GM12878 (cell line): ENCODE measurements at regions not wholly inside any gene's neighbourhood (a gene's known extent, or its start where the extent isn't known, plus 50 kb on each side); places are given as distances from the start of the nearest gene placed in this dataset.

Experiments used
- ATAC-seq: fragments of 200-7000 bp; cut with Tn5 transposase; 3 replicates; pipeline ENCODE4 v1.9.1; 2020; ENCODE audit warnings: mild to moderate bottlenecking, moderate library complexity
- BruUV-seq: library from RNA; stranded (reverse); fragments of 400-500 nt; replicated peaks from 2 replicates; lab custom pipeline; 2021; lab: Mats Ljungman, UMichigan
- CTCF ChIA-PET: fragments of 300-600 bp; sonication (Branson Sonifier 250); formaldehyde crosslinking; extraction: SDS; loops from one replicate; lab custom pipeline; 2021; ENCODE audit warnings: inconsistent platforms; lab: Yijun Ruan, JAX
- POLR2A ChIA-PET: fragments of 350-600 bp; formaldehyde crosslinking; extraction: SDS; loops from one replicate; lab custom pipeline; 2021; ENCODE audit warnings: inconsistent platforms; lab: Charles Lee
- RAD21 ChIA-PET: fragments of 300-600 bp; sonication (Branson Sonifier 250); formaldehyde crosslinking; loops from one replicate; lab custom pipeline; 2023; ENCODE audit warnings: antibody characterized with exemption; ENCODE audit not compliant: unreplicated experiment; lab: Charles Lee
- SMC1A ChIA-PET: fragments of 300-600 bp; sonication (Branson Sonifier 250); formaldehyde crosslinking; loops from one replicate; lab custom pipeline; 2023; ENCODE audit not compliant: unreplicated experiment, uncharacterized antibody; lab: Charles Lee
- DNase-seq: peaks from one replicate; pipeline ENCODE4 v3.0.0-alpha.2; 2011; ENCODE audit warnings: low read depth, low spot score
- FAIRE-seq: peaks from 3 replicates; lab custom pipeline; 2011; peaks lifted over from hg19 to GRCh38; lab: Jason Lieb, UNC
- H2AFZ ChIP-seq: 2 replicates; pipeline ENCODE4 v1.6.0; 2011; ENCODE audit warnings: low read depth, low read length, control low read depth; ENCODE audit not compliant: control insufficient read depth
- H3K27ac ChIP-seq: 2 replicates; pipeline ENCODE4 v1.5.1; 2011; ENCODE audit warnings: control low read depth; ENCODE audit not compliant: control insufficient read depth, insufficient read depth
- H3K27me3 ChIP-seq, 2 experiments: replicated peaks in 1 of 2; 2 replicates each; pipeline versions ENCODE4 v1.6.0 to v1.6.1; 2011; ENCODE audit warnings: low read length in 1 of 2; ENCODE audit not compliant: control insufficient read depth in 2 of 2, insufficient read depth in 2 of 2
- H3K36me3 ChIP-seq, 2 experiments: 2 replicates each; pipeline ENCODE4 v1.5.1; 2011; ENCODE audit warnings: low read length in 1 of 2; ENCODE audit not compliant: control insufficient read depth in 2 of 2, insufficient read depth in 2 of 2
- H3K4me1 ChIP-seq: 2 replicates; pipeline ENCODE4 v1.6.1; 2011; ENCODE audit warnings: mild to moderate bottlenecking, low read length, moderate library complexity, mixed read lengths; ENCODE audit not compliant: control insufficient read depth, insufficient read depth
- H3K4me2 ChIP-seq: 2 replicates; pipeline ENCODE4 v1.6.0; 2011; ENCODE audit warnings: control low read depth; ENCODE audit not compliant: control insufficient read depth, insufficient read depth
- H3K4me3 ChIP-seq: fragments of 200-600 bp; sonication (generic); 2 replicates; pipeline ENCODE4 v1.5.1; 2016
- H3K79me2 ChIP-seq: 2 replicates; pipeline ENCODE4 v1.6.0; 2011; ENCODE audit warnings: low read length; ENCODE audit not compliant: control insufficient read depth, insufficient read depth
- H3K9ac ChIP-seq: 2 replicates; pipeline ENCODE4 v1.8.0; 2011; ENCODE audit warnings: low read length, control low read depth, mixed read lengths; ENCODE audit not compliant: control insufficient read depth, insufficient read depth
- H3K9me3 ChIP-seq: replicated peaks from 3 replicates; pipeline ENCODE4 v1.5.1; 2011; ENCODE audit warnings: mild to moderate bottlenecking, low read length; ENCODE audit not compliant: control insufficient read depth, insufficient read depth
- H4K20me1 ChIP-seq: 2 replicates; pipeline ENCODE4 v1.6.0; 2011; ENCODE audit not compliant: control insufficient read depth, insufficient read depth
- BCL11A ChIP-seq: IDR thresholded peaks from 2 replicates; pipeline ENCODE4 v1.6.1; 2011; ENCODE audit warnings: low read depth, low read length
- BHLHE40 ChIP-seq, 2 experiments: fragments of 450-650 bp in 1 of 2; IDR thresholded peaks; 2 replicates each; pipeline ENCODE4 v1.6.1; 2011 to 2017; ENCODE audit warnings: low read depth in 2 of 2, borderline replicate concordance in 1 of 2, improper control_type of control experiment in 1 of 2, low read length in 1 of 2, mild to moderate bottlenecking in 1 of 2
- BMI1 ChIP-seq: fragments of 450-650 bp; IDR thresholded peaks from 2 replicates; pipeline ENCODE4 v1.6.1; 2016; ENCODE audit warnings: mild to moderate bottlenecking, moderate library complexity, borderline replicate concordance
- CBX5 ChIP-seq: sonication (generic); IDR thresholded peaks from 2 replicates; pipeline ENCODE4 v1.6.1; 2016; ENCODE audit warnings: low read depth, moderate library complexity, mild to moderate bottlenecking, inconsistent platforms
- CREB1 ChIP-seq: IDR thresholded peaks from 2 replicates; pipeline ENCODE4 v1.6.1; 2012; ENCODE audit warnings: low read depth, mild to moderate bottlenecking, inconsistent platforms
- HCFC1 ChIP-seq: fragments of 150-350 bp; IDR thresholded peaks from 2 replicates; pipeline ENCODE4 v1.6.1; 2014; ENCODE audit warnings: low read length
- MEF2B ChIP-seq: fragments of 450-650 bp; IDR thresholded peaks from 2 replicates; pipeline ENCODE4 v1.6.1; 2018; ENCODE audit warnings: mild to moderate bottlenecking, moderate library complexity; ENCODE audit not compliant: partially characterized antibody, poor library complexity, severe bottlenecking
- MTA3 ChIP-seq: IDR thresholded peaks from 2 replicates; pipeline ENCODE4 v1.6.1; 2012; ENCODE audit warnings: low read length, inconsistent platforms, borderline replicate concordance
- PAX5 ChIP-seq: IDR thresholded peaks from 2 replicates; pipeline ENCODE4 v1.6.1; 2011; ENCODE audit warnings: low read depth, low read length, borderline replicate concordance
- PML ChIP-seq: IDR thresholded peaks from 2 replicates; pipeline ENCODE4 v1.6.1; 2012; ENCODE audit warnings: low read length, inconsistent platforms
- SIX5 ChIP-seq: IDR thresholded peaks from 2 replicates; pipeline ENCODE4 v1.6.1; 2011; ENCODE audit warnings: mild to moderate bottlenecking, low read depth, low read length, moderate library complexity; ENCODE audit not compliant: severe bottlenecking
- STAT3 ChIP-seq: IDR thresholded peaks from 2 replicates; pipeline ENCODE4 v1.6.1; 2011; ENCODE audit warnings: low read depth, low read length, improper control_type of control experiment
- TBL1XR1 ChIP-seq: IDR thresholded peaks from 2 replicates; pipeline ENCODE4 v1.6.1; 2012; ENCODE audit warnings: low read depth, low read length, improper control_type of control experiment
- WGBS: methylation state at CpG from one replicate; pipeline ENCODE4 v1.1.6; 2016; ENCODE audit warnings: low lambda C conversion rate; ENCODE audit not compliant: insufficient replicate concordance, insufficient coverage; ENCODE audit errors: missing lambda C conversion rate; 5-methylcytosine and 5-hydroxymethylcytosine counted together
- in situ Hi-C: fragments of 300-500 bp; cut with MboI; formaldehyde crosslinking; loops from 9 replicates; pipeline ENCODE4 v1.14.3; 2018; ENCODE audit warnings: mixed read lengths
- intact Hi-C: fragments of 100-400 bp; cut with micrococcal nuclease; formaldehyde crosslinking; loops from one replicate; pipeline ENCODE4 v1.14.2; 2022; ENCODE audit not compliant: unreplicated experiment
- TF ChIP-seq, protein P1 (sequence below), 3 experiments: IDR thresholded peaks in 2 of 3; conservative IDR thresholded peaks in 1 of 3; 2 replicates each; pipeline ENCODE4 v1.5.1; 2011; ENCODE audit warnings: low read depth in 3 of 3, low read length in 3 of 3, mild to moderate bottlenecking in 3 of 3, control low read depth in 2 of 3, moderate library complexity in 2 of 3, inconsistent platforms in 1 of 3, mixed read lengths in 1 of 3; ENCODE audit not compliant: control insufficient read depth in 2 of 3, insufficient read depth in 1 of 3; ENCODE audit errors: extremely low read depth in 1 of 3
- TF ChIP-seq, protein P2 (sequence below): fragments of 450-650 bp; IDR thresholded peaks from 2 replicates; pipeline ENCODE4 v1.6.1; 2017; ENCODE audit warnings: mild to moderate bottlenecking, moderate library complexity
- TF ChIP-seq, protein P3 (sequence below): IDR thresholded peaks from 2 replicates; pipeline ENCODE4 v1.6.1; 2012; ENCODE audit warnings: low read length, inconsistent platforms

DNA sequence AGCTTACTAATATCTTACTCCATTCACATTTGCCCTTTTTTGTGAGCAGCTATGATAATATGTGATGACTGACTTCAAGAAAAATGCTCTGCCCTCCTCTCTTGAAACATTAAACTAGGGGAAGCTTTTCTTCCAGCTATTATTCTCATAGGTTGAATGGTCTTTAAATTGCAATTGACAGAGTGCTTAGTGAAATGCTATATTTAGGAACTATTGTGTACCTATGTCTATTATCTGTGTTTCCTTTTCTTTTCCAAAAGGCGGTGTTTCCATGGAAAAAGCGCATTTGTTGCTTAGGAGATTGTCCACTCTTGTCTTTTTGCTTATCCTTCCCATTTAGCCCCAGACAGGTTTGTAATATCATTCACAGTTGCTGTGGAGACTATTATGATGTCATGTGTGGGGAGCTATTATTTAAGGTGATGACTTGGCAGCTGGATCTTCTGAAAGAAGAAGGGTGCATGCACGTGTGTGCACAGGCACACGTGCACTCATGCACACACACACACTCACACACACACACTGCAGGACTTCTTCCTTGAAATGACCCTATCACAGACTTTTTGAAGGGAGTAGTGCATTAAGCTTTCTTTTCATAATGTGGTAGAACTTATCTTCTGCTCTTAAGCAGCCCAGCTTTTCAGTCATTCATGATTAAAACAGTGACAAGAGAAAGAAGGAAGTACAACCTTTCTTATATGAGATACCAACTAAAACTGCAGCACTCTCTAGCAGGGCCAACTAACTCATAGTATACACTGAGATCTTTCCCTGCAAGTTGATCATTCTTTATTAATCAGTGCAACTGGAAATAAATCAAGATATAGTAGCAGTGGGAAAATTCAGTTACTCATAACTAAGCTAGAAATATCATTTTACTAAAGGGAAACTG is 340.8 kb upstream of the MTNR1B start:
- WGBS: 2% methylated on average over 4 of the region's 4 CpGs
- POLR2A ChIA-PET: interaction anchor here (0.7 kb wide), 1 partner anchor 1199 kb away, joined by 3 read pairs; no protein-coding TSS in a partner anchor
- no peaks in the 10 kb centered on the region for H3K27me3 ChIP-seq
- TF ChIP-seq TBL1XR1 (no peak), BMI1 (no peak), HCFC1 (no peak), MTA3 (no peak), BCL11A (no peak), STAT3 (no peak), PAX5 (no peak), PML (no peak), SIX5 (no peak), CREB1 (0 out of 2 replicates have a peak, but pooled peaks have one; percentile 20), MEF2B (no peak), BHLHE40 (IDR thresholded peaks at IDR 0.05; ENCODE audit: borderline replicate concordance in 1 of 2, low read depth in 2 of 2, low read length in 1 of 2) (peak in 1 of 2 experiments; percentile 44; a peak in 1 of 4 replicates), CBX5 (no peak)
- TF ChIP-seq, protein P1, sequence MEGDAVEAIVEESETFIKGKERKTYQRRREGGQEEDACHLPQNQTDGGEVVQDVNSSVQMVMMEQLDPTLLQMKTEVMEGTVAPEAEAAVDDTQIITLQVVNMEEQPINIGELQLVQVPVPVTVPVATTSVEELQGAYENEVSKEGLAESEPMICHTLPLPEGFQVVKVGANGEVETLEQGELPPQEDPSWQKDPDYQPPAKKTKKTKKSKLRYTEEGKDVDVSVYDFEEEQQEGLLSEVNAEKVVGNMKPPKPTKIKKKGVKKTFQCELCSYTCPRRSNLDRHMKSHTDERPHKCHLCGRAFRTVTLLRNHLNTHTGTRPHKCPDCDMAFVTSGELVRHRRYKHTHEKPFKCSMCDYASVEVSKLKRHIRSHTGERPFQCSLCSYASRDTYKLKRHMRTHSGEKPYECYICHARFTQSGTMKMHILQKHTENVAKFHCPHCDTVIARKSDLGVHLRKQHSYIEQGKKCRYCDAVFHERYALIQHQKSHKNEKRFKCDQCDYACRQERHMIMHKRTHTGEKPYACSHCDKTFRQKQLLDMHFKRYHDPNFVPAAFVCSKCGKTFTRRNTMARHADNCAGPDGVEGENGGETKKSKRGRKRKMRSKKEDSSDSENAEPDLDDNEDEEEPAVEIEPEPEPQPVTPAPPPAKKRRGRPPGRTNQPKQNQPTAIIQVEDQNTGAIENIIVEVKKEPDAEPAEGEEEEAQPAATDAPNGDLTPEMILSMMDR (IDR thresholded peaks at IDR 0.05 in 2 of 3, conservative IDR thresholded peaks at IDR 0.05 in 1 of 3; ENCODE audit: control insufficient read depth in 2 of 3, extremely low read depth in 1 of 3, insufficient read depth in 1 of 3, low read depth in 3 of 3, low read length in 3 of 3): no peak
- TF ChIP-seq, protein P2, sequence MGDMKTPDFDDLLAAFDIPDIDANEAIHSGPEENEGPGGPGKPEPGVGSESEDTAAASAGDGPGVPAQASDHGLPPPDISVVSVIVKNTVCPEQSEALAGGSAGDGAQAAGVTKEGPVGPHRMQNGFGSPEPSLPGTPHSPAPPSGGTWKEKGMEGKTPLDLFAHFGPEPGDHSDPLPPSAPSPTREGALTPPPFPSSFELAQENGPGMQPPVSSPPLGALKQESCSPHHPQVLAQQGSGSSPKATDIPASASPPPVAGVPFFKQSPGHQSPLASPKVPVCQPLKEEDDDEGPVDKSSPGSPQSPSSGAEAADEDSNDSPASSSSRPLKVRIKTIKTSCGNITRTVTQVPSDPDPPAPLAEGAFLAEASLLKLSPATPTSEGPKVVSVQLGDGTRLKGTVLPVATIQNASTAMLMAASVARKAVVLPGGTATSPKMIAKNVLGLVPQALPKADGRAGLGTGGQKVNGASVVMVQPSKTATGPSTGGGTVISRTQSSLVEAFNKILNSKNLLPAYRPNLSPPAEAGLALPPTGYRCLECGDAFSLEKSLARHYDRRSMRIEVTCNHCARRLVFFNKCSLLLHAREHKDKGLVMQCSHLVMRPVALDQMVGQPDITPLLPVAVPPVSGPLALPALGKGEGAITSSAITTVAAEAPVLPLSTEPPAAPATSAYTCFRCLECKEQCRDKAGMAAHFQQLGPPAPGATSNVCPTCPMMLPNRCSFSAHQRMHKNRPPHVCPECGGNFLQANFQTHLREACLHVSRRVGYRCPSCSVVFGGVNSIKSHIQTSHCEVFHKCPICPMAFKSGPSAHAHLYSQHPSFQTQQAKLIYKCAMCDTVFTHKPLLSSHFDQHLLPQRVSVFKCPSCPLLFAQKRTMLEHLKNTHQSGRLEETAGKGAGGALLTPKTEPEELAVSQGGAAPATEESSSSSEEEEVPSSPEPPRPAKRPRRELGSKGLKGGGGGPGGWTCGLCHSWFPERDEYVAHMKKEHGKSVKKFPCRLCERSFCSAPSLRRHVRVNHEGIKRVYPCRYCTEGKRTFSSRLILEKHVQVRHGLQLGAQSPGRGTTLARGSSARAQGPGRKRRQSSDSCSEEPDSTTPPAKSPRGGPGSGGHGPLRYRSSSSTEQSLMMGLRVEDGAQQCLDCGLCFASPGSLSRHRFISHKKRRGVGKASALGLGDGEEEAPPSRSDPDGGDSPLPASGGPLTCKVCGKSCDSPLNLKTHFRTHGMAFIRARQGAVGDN: no peak
- TF ChIP-seq, protein P3, sequence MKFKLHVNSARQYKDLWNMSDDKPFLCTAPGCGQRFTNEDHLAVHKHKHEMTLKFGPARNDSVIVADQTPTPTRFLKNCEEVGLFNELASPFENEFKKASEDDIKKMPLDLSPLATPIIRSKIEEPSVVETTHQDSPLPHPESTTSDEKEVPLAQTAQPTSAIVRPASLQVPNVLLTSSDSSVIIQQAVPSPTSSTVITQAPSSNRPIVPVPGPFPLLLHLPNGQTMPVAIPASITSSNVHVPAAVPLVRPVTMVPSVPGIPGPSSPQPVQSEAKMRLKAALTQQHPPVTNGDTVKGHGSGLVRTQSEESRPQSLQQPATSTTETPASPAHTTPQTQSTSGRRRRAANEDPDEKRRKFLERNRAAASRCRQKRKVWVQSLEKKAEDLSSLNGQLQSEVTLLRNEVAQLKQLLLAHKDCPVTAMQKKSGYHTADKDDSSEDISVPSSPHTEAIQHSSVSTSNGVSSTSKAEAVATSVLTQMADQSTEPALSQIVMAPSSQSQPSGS: no peak

More for the DNA sequence above, 340.8 kb upstream of the MTNR1B start:
- FAIRE-seq (no peak), DNase-seq (no peak), ATAC-seq (peak; percentile 21; the same call in 2 of the 3 replicates)
- no peak overlapping the region for H3K27ac ChIP-seq
- intact Hi-C loops: no loop called here
- no peak overlapping the region for H2AFZ ChIP-seq
- H3K4me2 ChIP-seq: no peak overlapping the region
- H3K36me3 ChIP-seq: no peaks in the 10 kb centered on the region
- no peaks in the 10 kb centered on the region for H3K4me1 ChIP-seq
- CTCF ChIA-PET: interaction anchor here (0.8 kb wide), 1 partner anchor 161 kb away, joined by 3 read pairs; no protein-coding TSS in a partner anchor
- no peak overlapping the region for H3K9ac ChIP-seq
- in situ Hi-C loops: no loop called here
- H3K4me3 ChIP-seq: no peak overlapping the region
- SMC1A ChIA-PET: no interaction called here
- no peaks in the 10 kb centered on the region for H3K79me2 ChIP-seq
- no TSS peak for BruUV-seq
- RAD21 ChIA-PET: no interaction called here
- no peaks in the 10 kb centered on the region for H4K20me1 ChIP-seq
- H3K9me3 ChIP-seq: no peaks in the 10 kb centered on the region
